GM12865 (cell line): ENCODE measurements at regions not wholly inside any gene's neighbourhood (a gene's known extent, or its start where the extent isn't known, plus 50 kb on each side); places are given as distances from the start of the nearest gene placed in this dataset.

Experiments used
- DNase-seq: peaks from one replicate; pipeline ENCODE4 v3.0.0; 2010; ENCODE audit warnings: low read depth
- H3K4me3 ChIP-seq: 2 replicates; pipeline ENCODE4 v1.5.1; 2011; ENCODE audit warnings: mild to moderate bottlenecking, low read depth, low read length, control low read depth
- CTCF ChIP-seq: IDR thresholded peaks from 2 replicates; pipeline ENCODE4 v1.5.1; 2011; ENCODE audit warnings: low read length, control low read depth, low read depth, inconsistent platforms; ENCODE audit not compliant: insufficient read depth; ENCODE audit errors: missing control alignments

- no peak for DNase-seq
- no peak for TF ChIP-seq CTCF
- H3K4me3 ChIP-seq, result no peak overlapping the region
Measured at GRCh38 chr1:209485167-209485566, 98.3 kb upstream of the CAMK1G start.

- TF ChIP-seq CTCF, result no peak
- DNase-seq, result no peak
- no peak overlapping the region for H3K4me3 ChIP-seq
Measured at GRCh38 chr1:209485751-209486150, 97.8 kb upstream of the CAMK1G start.

- no peak for TF ChIP-seq CTCF
- H3K4me3 ChIP-seq, result no peak overlapping the region
- DNase-seq, result no peak
Measured at GRCh38 chr1:209486861-209487593, 96.5 kb upstream of the CAMK1G start.

GRCh38 chr1:209490013-209490412 is 93.5 kb upstream of the CAMK1G start:
- no peak for DNase-seq

GRCh38 chr1:209491031-209491430 is 92.5 kb upstream of the CAMK1G start:
- no peak for DNase-seq
- H3K4me3 ChIP-seq, result no peak overlapping the region
- no peak for TF ChIP-seq CTCF

More at GRCh38 chr1:209490013-209490412, 93.5 kb upstream of the CAMK1G start:
- TF ChIP-seq CTCF, result no peak
- no peak overlapping the region for H3K4me3 ChIP-seq

GRCh38 chr1:209491496-209491895 is 92.0 kb upstream of the CAMK1G start:
- no peak for DNase-seq
- TF ChIP-seq CTCF, result no peak
- H3K4me3 ChIP-seq, result no peak overlapping the region

GRCh38 chr1:209491897-209492296 is 91.6 kb upstream of the CAMK1G start:
- H3K4me3 ChIP-seq, result no peak overlapping the region
- DNase-seq, result no peak
- TF ChIP-seq CTCF, result no peak
